Psoas muscle (tissue), 7 donors: ENCODE measurements at regions not wholly inside any gene's neighbourhood (a gene's known extent, or its start where the extent isn't known, plus 50 kb on each side); places are given as distances from the start of the nearest gene placed in this dataset.

Experiments used
- ATAC-seq, 4 donors: fragments of 200-7000 bp; cut with Tn5 transposase; one replicate each; pipeline ENCODE4 v1.9.1; 2020; ENCODE audit warnings: moderate library complexity in 3 of 4, mild to moderate bottlenecking in 2 of 4
- DNase-seq, 2 donors: peaks; one replicate each; pipeline ENCODE4 v3.0.0-alpha.2; 2020
- H3K27ac ChIP-seq: fragments of 200-600 bp; one replicate; pipeline ENCODE4 v1.8.0; 2022
- H3K27me3 ChIP-seq, 3 donors: fragments of 200-600 bp in 1 of 3; one replicate each; pipeline versions ENCODE4 v1.6.1 to v1.8.0; 2013 to 2022; ENCODE audit warnings: low read length in 2 of 3, mild to moderate bottlenecking in 2 of 3, moderate library complexity in 1 of 3; ENCODE audit not compliant: insufficient read depth in 3 of 3
- H3K36me3 ChIP-seq, 2 donors: fragments of 200-600 bp in 1 of 2; one replicate each; pipeline versions ENCODE4 v1.6.1 to v1.8.0; 2013 to 2022; ENCODE audit warnings: low read depth in 1 of 2, mild to moderate bottlenecking in 1 of 2, moderate library complexity in 1 of 2; ENCODE audit not compliant: insufficient read depth in 1 of 2
- H3K4me1 ChIP-seq: fragments of 200-600 bp; one replicate; pipeline ENCODE4 v1.8.0; 2022
- H3K4me3 ChIP-seq: fragments of 200-600 bp; one replicate; pipeline ENCODE4 v1.8.0; 2022; ENCODE audit warnings: mild to moderate bottlenecking
- H3K9me3 ChIP-seq: fragments of 200-600 bp; one replicate; pipeline ENCODE4 v1.8.0; 2022
- CTCF ChIP-seq: fragments of 200-600 bp; IDR thresholded peaks from one replicate; pipeline ENCODE4 v1.8.0; 2022; ENCODE audit warnings: antibody characterized with exemption
- WGBS, 3 donors: extraction: QIAGEN DNeasy Blood & Tissue Kit; methylation state at CpG; one replicate each; pipeline versions ENCODE4 v1.1.6 to v1.1.7; 2013; 5-methylcytosine and 5-hydroxymethylcytosine counted together
- intact Hi-C, 2 donors: fragments of 100-400 bp; cut with DNase I; formaldehyde crosslinking; loops; one replicate each; pipeline versions ENCODE4 v1.11.0 to v1.14.2; 2022
- donor health status: healthy with polysubstance abuse.
- donor health status: DM: no; HTN: no; CAD: no; lungs with moderate emphysema.
- donor health status: Bipolar disorder and iron deficiency.
- donor health status: healthy.
- donor health status: DM: yes; HTN: yes; CAD: no.
- donor health status: DM: no; HTN: no; CAD: no.
- donor health status: DM: yes; HTN: yes; CAD: no.

GRCh38 chr5:176711883-176712282 lies 64.6 kb downstream of the TSPAN17 start:
- peaks cover 0 to 49% (median 11%) of the 10 kb centered on the region in 3 donors for H3K27me3 ChIP-seq
- no peaks in the 10 kb centered on the region for H3K36me3 ChIP-seq
- 19 to 45% (median 40%) methylated on average over 7 of the region's 7 CpGs for WGBS, 3 donors
- TF ChIP-seq CTCF, result no peak
- H3K4me1 ChIP-seq, result no peaks in the 10 kb centered on the region
- H3K4me3 ChIP-seq, result no peak overlapping the region
- DNase-seq (no peak), ATAC-seq (no peak)
- H3K9me3 ChIP-seq, result no peaks in the 10 kb centered on the region
- intact Hi-C loops, result no loop called here
- no peak overlapping the region for H3K27ac ChIP-seq

GRCh38 chr5:176712546-176713304 lies 65.4 kb downstream of the TSPAN17 start:
- Histone ChIP-seq H3K4me1 (no peaks in the 10 kb centered on the region), H3K27me3 (peaks cover 0 to 49% (median 11%) of the 10 kb centered on the region in 3 donors), H3K4me3 (no peak overlapping the region), H3K36me3 (no peaks in the 10 kb centered on the region), H3K9me3 (no peaks in the 10 kb centered on the region), H3K27ac (no peak overlapping the region)
- no peak for TF ChIP-seq CTCF
- ATAC-seq, result no peak
- no peak for DNase-seq
- intact Hi-C loops, result no loop called here
- 21 to 30% (median 24%) methylated on average over 17 of the region's 17 CpGs for WGBS, 3 donors

GRCh38 chr5:176713409-176713808 lies 66.1 kb downstream of the TSPAN17 start:
- Histone ChIP-seq H3K9me3 (no peaks in the 10 kb centered on the region), H3K4me1 (no peaks in the 10 kb centered on the region), H3K4me3 (no peak overlapping the region), H3K27ac (no peak overlapping the region), H3K36me3 (no peaks in the 10 kb centered on the region), H3K27me3 (peaks cover 0 to 49% (median 16%) of the 10 kb centered on the region in 3 donors)
- intact Hi-C loops, result no loop called here
- ATAC-seq, result no peak
- DNase-seq, result no peak
- WGBS, 3 donors, result 61 to 77% (median 70%) methylated on average over 6 of the region's 6 CpGs
- no peak for TF ChIP-seq CTCF

GRCh38 chr5:176714067-176714466 lies 66.8 kb downstream of the TSPAN17 start:
- Histone ChIP-seq H3K36me3 (no peaks in the 10 kb centered on the region), H3K4me3 (no peak overlapping the region), H3K27ac (no peak overlapping the region), H3K4me1 (no peaks in the 10 kb centered on the region), H3K9me3 (no peaks in the 10 kb centered on the region), H3K27me3 (peaks cover 0 to 49% (median 16%) of the 10 kb centered on the region in 3 donors)
- no peak for TF ChIP-seq CTCF
- intact Hi-C loops, result no loop called here
- WGBS, 3 donors, result 80 to 94% (median 87%) methylated on average over 4 of the region's 4 CpGs
- no peak for DNase-seq
- ATAC-seq, result no peak

GRCh38 chr5:176716320-176716719 lies 69.0 kb downstream of the TSPAN17 start:
- intact Hi-C loops, result no loop called here
- Histone ChIP-seq H3K4me3 (no peak overlapping the region), H3K27me3 (peaks cover 0 to 41% (median 16%) of the 10 kb centered on the region in 3 donors), H3K36me3 (no peaks in the 10 kb centered on the region), H3K9me3 (no peaks in the 10 kb centered on the region), H3K27ac (no peak overlapping the region), H3K4me1 (no peaks in the 10 kb centered on the region)
- no peak for DNase-seq
- TF ChIP-seq CTCF, result no peak
- WGBS, 3 donors, result 32 to 47% (median 38%) methylated on average over 4 of the region's 4 CpGs
- ATAC-seq, result no peak
